NOMO-1 treated with DMSO at 0.1 percent for 48 hours (cell line): ENCODE measurements at regions not wholly inside any gene's neighbourhood (a gene's known extent, or its start where the extent isn't known, plus 50 kb on each side); places are given as distances from the start of the nearest gene placed in this dataset.
"Not testable (repeated sequence)": the region's sequence is repeated elsewhere in the genome, so short reads cannot be mapped to it uniquely, and the experiment has no call there.

Source experiments
- DNase-seq: peaks from one replicate; lab custom pipeline; 2025; ENCODE audit not compliant: unreplicated experiment; lab: John Stamatoyannopoulos, UW

GRCh38 chr2:167844714-167845530 lies 402.5 kb downstream of the STK39 start:
- no peak for DNase-seq

DNA sequence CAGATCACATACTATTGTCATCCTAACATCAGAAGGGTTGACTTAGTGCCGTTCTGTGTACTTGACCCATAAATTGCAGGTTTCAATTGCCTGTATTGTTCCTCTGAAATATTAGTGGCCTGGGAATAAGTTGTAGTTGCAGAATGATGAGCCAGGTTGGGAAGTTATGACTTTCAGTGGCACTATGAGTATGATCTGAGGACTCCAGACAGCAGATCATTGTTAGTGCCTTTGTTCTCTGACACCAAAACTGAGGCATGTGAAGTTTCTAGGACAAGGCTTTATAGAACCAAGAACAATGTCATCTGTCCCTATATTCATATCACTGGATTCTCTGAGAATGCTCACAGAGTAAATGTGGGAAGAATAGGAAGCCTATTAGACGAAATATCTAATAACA lies 403.7 kb downstream of the STK39 start:
- no peak for DNase-seq

DNA sequence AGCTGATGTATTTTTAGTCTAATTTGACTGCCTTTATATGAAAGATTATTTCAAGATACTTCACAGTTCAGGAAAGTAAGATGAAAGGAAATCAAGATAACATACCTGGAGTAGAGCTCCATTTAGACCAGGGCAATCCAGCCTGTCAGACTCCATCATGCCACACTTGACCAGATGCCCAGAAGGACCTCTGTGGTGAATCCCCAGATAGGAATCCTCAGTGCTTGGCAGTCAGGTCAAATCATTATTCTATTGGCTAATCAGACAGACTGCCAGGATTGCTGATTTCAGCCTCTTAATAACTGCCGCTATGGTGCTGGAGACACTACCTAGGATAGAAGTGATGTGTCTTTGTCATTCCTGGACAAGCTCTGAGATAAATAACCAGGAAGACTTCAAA lies 404.2 kb downstream of the STK39 start:
- no peak for DNase-seq

- DNase-seq, result no peak
These were observed 405.3 kb downstream of the STK39 start for GRCh38 chr2:167842047-167842446.

GRCh38 chr2:167835290-167835689 lies 412.1 kb downstream of the STK39 start:
- not testable (repeated sequence) for DNase-seq

GRCh38 chr2:167834707-167835106 lies 412.7 kb downstream of the STK39 start:
- DNase-seq, result no peak

GRCh38 chr2:167833294-167833693 lies 414.1 kb downstream of the STK39 start:
- no peak for DNase-seq

DNA sequence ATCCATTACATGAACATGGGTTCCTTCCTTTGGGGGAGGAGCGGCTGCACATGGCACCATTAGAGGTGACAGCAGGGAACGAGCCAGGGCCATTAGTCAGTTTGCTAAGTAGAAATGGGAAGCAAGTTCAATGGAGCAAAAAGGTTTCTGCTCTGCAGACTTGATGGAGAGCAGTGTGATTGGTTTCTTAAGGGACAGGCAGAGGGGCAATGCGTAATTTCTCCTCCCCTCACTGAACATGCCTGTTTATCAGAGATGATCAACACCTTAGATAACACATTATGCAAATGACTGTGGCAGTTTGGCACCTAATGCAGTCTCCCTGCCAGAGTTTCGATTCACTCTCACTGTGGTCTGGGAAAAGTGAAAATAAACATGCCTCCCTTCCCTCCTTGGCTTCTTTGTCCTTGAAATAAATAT lies 414.5 kb downstream of the STK39 start:
- DNase-seq, result no peak

- DNase-seq, result no peak
These were observed 419.9 kb downstream of the STK39 start for GRCh38 chr2:167827352-167828097.

DNA sequence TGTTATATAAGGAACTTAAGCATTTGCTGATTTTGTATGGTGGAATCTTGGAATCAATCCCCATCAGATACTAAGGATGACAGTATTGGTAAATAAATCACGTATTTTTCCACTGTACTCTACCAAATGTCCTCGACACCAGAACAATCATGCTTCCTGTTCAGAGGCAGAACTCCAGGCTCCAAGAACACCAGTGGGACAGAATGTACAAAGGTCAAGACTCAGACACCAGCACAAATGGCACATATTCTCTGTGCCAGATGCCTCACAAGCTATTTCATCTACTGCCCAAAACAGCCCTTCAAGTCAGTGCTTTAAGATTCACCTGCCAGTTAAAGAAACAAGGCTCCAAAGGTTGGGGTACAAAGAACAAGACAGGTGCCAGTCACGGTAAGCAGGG lies 420.5 kb downstream of the STK39 start:
- DNase-seq, result no peak

DNA sequence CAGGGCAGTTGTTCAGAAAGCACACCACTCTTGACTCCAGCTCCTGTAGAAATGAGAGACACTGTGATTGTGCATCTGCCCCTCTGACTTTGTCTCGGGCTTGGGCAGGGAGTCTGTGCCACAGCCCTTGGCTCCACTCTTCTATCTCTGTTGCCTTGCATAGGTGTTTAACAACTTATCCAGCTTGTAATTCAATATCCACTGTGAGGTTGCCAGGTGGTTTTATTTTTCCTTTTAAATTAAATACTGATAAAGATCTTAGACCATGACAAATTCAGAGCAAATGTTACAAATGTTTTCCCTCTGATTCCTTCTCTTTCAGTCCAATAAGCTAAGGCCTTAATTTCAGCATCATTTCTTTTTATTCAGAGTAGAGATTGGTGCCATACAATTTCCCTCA lies 421.7 kb downstream of the STK39 start:
- DNase-seq, result no peak

- no peak for DNase-seq
These were observed 424.5 kb downstream of the STK39 start for GRCh38 chr2:167822690-167823465.

DNA sequence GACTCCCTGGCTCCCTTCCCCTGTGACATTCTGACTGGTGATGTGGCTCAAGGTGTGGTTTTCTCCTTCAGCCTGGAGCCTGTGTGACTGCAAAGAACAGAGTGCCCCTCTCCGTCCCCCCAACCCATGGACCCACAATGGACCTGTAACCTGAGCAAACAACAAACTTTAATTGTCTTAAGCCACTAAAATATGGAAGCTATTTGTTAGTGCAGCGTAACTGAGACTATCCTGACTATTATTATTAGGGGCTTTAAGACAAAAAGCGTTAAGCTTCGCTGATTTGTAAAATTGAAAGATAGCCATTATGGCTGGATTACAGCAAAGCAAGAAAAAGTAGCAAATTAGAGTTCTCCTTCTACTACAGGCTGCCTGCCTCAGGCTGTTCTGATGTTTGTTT lies 426.9 kb downstream of the STK39 start:
- DNase-seq, result no peak

DNA sequence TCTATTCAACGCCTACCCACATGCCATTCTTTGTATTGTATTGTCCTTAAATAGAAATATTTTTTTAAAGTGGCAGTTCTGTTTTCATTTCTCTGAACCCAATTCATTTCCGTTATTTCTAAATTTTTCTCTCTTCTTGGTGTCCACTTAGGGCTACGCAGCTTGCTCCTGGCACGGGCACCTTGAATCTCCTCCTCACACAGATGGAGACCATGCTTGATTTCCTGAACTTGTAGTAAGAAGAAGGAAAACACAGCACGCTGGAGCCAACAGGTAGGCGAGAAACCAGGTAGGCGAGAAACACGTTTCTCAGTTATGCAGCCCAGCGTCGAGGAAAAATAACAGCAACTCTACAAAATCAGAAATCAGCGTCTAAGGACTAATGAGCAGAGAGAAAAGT lies 428.9 kb downstream of the STK39 start:
- DNase-seq, result no peak

GRCh38 chr2:167817908-167818307 lies 429.5 kb downstream of the STK39 start:
- no peak for DNase-seq

DNA sequence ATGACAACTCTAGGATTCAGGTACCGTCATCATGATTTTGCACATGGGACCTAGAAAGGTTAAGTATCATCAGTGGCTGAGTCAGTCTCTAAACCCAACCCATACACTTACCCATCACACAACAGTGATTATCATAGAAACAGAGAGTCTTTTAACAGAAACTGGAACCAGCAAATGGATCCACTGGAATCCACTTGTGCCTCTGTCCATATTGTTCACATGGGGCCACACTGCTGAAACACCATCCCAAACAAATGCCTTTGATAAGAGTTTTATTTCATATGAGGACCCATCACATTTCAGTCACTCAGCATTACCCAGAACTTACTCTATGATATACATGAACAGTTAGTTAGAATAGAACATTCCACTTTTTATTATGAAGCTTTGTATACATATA lies 430.0 kb downstream of the STK39 start:
- no peak for DNase-seq

DNA sequence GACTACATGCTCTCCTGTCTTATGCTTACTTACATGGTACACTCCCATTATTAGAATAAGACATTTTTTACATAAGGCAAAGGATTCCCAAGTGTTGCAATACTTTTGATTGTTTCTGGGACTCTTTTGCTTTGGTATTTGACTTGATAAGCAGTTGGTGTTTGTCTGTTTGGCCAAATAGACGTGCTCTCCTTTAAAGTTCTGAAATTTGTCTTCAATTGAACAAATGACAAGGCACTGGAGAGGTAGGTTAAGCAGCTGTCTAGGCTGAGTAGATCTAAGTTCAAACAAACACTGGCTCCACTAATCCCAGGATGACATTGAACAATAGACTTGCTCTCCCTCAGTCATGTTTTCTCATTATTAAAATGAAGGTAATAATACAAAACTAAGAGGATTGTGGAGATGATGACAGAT lies 430.5 kb downstream of the STK39 start:
- no peak for DNase-seq

GRCh38 chr2:167814881-167815718 lies 432.3 kb downstream of the STK39 start:
- no peak for DNase-seq

GRCh38 chr2:167814482-167814880 lies 432.9 kb downstream of the STK39 start:
- DNase-seq, result not testable (repeated sequence)

GRCh38 chr2:167809799-167810198 lies 437.6 kb downstream of the STK39 start:
- DNase-seq, result not testable (repeated sequence)
